ENCODE measurements at regions not wholly inside any gene's neighbourhood (a gene's known extent, or its start where the extent isn't known, plus 50 kb on each side); places are given as distances from the start of the nearest gene placed in this dataset.
A peak's percentile ranks its signal among the peaks of the same experiment; 100 is the strongest.

- CTCF ChIA-PET (ENCODE audit: unreplicated experiment), result interaction anchor here (0.7 to 3.8 kb wide), 4 partner anchors 8 to 38 kb away, joined by 3 to 29 read pairs (median 4); no protein-coding TSS in a partner anchor
- intact Hi-C loops (cut with micrococcal nuclease; ENCODE audit: unreplicated experiment), result no loop called here
- POLR2A ChIA-PET, result interaction anchor here (0.6 to 12.7 kb wide), 22 partner anchors 10 to 1438 kb away, joined by 3 to 649 read pairs (median 10); partner anchors contain the start of genes AKIRIN2 and CNR1
- Histone ChIP-seq H2AFZ (ENCODE audit: low read length) (no peak overlapping the region), H3K79me2 (ENCODE audit: insufficient read depth, low read depth, low read length) (no peaks in the 10 kb centered on the region; the same call in 1 of the 2 replicates), H3K9me2 (ENCODE audit: insufficient read depth, low read length) (no peaks in the 10 kb centered on the region), H3K4me2 (ENCODE audit: low read length) (peak overlapping the region; percentile 43; the same call in 1 of the 2 replicates), H3K27ac (ENCODE audit: low read depth, low read length, poor library complexity, severe bottlenecking) (peak overlapping the region; percentile 99), H3K4me3 (ENCODE audit: low read depth, low read length, poor library complexity, severe bottlenecking) (peak overlapping the region; percentile 11), H4K20me1 (ENCODE audit: insufficient read depth, low read length) (no peaks in the 10 kb centered on the region), H3K9me3 (ENCODE audit: low read length) (peaks cover 38% of the 10 kb centered on the region), H3K36me3 (ENCODE audit: insufficient read depth, low read length) (peaks cover 39% of the 10 kb centered on the region), H3K4me1 (ENCODE audit: insufficient read depth, low read length, poor library complexity, severe bottlenecking) (peaks cover 96% of the 10 kb centered on the region)
- BruUV-seq (replicated peaks), result no TSS peak
- DNase-seq (ENCODE audit: low spot score), result peak; percentile 65
- TF ChIP-seq EZH2phosphoT487 (IDR thresholded peaks at IDR 0.05; ENCODE audit: borderline replicate concordance, low read depth, low read length) (no peak), CTCF (conservative IDR thresholded peaks at IDR 0.05; ENCODE audit: low read length) (no peak)
Measured at GRCh38 chr6:87916446-87916845, 131.2 kb upstream of the SPACA1 start.

- Histone ChIP-seq H3K4me3 (ENCODE audit: low read depth, low read length, poor library complexity, severe bottlenecking) (no peak overlapping the region), H4K20me1 (ENCODE audit: insufficient read depth, low read length) (no peaks in the 10 kb centered on the region), H3K4me2 (ENCODE audit: low read length) (peak overlapping the region; percentile 7; the same call in 1 of the 2 replicates), H3K9me3 (ENCODE audit: low read length) (peaks cover 48% of the 10 kb centered on the region), H3K79me2 (ENCODE audit: insufficient read depth, low read depth, low read length) (no peaks in the 10 kb centered on the region), H3K27ac (ENCODE audit: low read depth, low read length, poor library complexity, severe bottlenecking) (peak overlapping the region; percentile 99), H2AFZ (ENCODE audit: low read length) (peak overlapping the region; percentile 26; the same call in 1 of the 2 replicates), H3K36me3 (ENCODE audit: insufficient read depth, low read length) (peaks cover 55% of the 10 kb centered on the region), H3K4me1 (ENCODE audit: insufficient read depth, low read length, poor library complexity, severe bottlenecking) (peaks cover 95% of the 10 kb centered on the region), H3K9me2 (ENCODE audit: insufficient read depth, low read length) (no peaks in the 10 kb centered on the region)
- TF ChIP-seq CTCF (conservative IDR thresholded peaks at IDR 0.05; ENCODE audit: low read length), result no peak
- TF ChIP-seq EZH2phosphoT487 (IDR thresholded peaks at IDR 0.05; ENCODE audit: borderline replicate concordance, low read depth, low read length), result no peak
- intact Hi-C loops (cut with micrococcal nuclease; ENCODE audit: unreplicated experiment), result no loop called here
- DNase-seq (ENCODE audit: low spot score), result peak; percentile 58
- no TSS peak for BruUV-seq (replicated peaks)
- ChIA-PET POLR2A (interaction anchor here (0.5 to 12.7 kb wide), 13 partner anchors 7 to 699 kb away, joined by 4 to 649 read pairs (median 20); partner anchors contain the start of genes AKIRIN2 and CNR1), CTCF (ENCODE audit: unreplicated experiment) (interaction anchor here (1.1 kb wide), 1 partner anchor 8 kb away, joined by 4 read pairs; no protein-coding TSS in a partner anchor)
Measured at GRCh38 chr6:87914637-87915395, 132.8 kb upstream of the SPACA1 start.
